ENCODE measurements at regions not wholly inside any gene's neighbourhood (a gene's known extent, or its start where the extent isn't known, plus 50 kb on each side); places are given as distances from the start of the nearest gene placed in this dataset.

DNA sequence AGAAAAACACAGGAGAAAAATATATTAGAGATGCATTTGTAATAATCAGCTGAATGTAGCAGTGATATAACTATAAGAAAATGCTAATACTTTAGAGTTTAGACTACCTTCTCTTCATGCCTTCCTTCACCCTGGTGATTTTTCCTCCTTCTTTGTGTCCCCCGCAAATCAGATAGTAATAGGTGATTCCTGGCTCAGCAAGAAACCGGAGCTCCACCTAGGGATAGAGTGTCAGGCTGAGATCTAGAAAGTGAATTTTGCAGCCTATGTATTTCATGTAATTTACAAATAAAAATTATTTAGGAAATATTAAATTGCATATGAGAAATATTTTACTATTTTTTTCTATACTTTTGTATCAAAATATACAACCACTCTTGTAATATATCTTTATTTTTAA lies 109.8 kb upstream of the ST8SIA4 start:
- TF ChIP-seq POLR2A (IDR thresholded peaks at IDR 0.05; ENCODE audit: low read depth, low read length), result no peak
- no peak for TF ChIP-seq POLR2AphosphoS5 (IDR thresholded peaks at IDR 0.05; ENCODE audit: low read depth, low read length)
- TF ChIP-seq TAF1 (IDR thresholded peaks at IDR 0.05; ENCODE audit: borderline replicate concordance, low read depth, low read length), result no peak
